K562 (cell line): ENCODE measurements at regions not wholly inside any gene's neighbourhood (a gene's known extent, or its start where the extent isn't known, plus 50 kb on each side); places are given as distances from the start of the nearest gene placed in this dataset.

Experiments
- ATAC-seq: fragments of 200-7000 bp; cut with Tn5 transposase; 3 replicates; pipeline ENCODE4 v1.9.1; 2020; ENCODE audit warnings: moderate library complexity
- BruUV-seq: library from RNA; stranded (reverse); fragments of 400-500 nt; replicated peaks from 2 replicates; lab custom pipeline; 2021; lab: Mats Ljungman, UMichigan
- CTCF ChIA-PET: fragments of 300-600 bp; formaldehyde crosslinking; extraction: SDS; loops from one replicate; lab custom pipeline; 2021; ENCODE audit warnings: low intra/inter-chr PET ratio; lab: Yijun Ruan, JAX
- POLR2A ChIA-PET: fragments of 300-600, 350-650 bp; sonication (Branson Sonifier 250); formaldehyde crosslinking; extraction: SDS; loops from one replicate; lab custom pipeline; 2021; ENCODE audit warnings: antibody characterized with exemption, inconsistent platforms; lab: Yijun Ruan, JAX
- DNase-seq, 4 experiments: peaks; one replicate each; pipeline versions ENCODE4 v3.0.0 to v3.0.0-alpha.2; 2011 to 2018; ENCODE audit warnings: low spot score in 3 of 4, mixed read lengths in 3 of 4; ENCODE audit errors: extremely low read depth in 1 of 4
- FAIRE-seq: peaks from 2 replicates; lab custom pipeline; 2011; peaks lifted over from hg19 to GRCh38; lab: Jason Lieb, UNC
- H2AFZ ChIP-seq: 2 replicates; pipeline ENCODE4 v1.6.0; 2011; ENCODE audit warnings: low read depth, low read length, control low read depth, inconsistent platforms
- H3K27ac ChIP-seq: fragments of 200-600 bp; 3 replicates; pipeline ENCODE4 v1.8.0; 2011; ENCODE audit warnings: low read depth, mild to moderate bottlenecking, control low read depth, inconsistent platforms, low read length, moderate library complexity, mixed read lengths; ENCODE audit errors: extremely low read depth
- H3K27me3 ChIP-seq, 2 experiments: fragments of 300-600 bp in 1 of 2; 2 replicates in 1 of 2; 3 replicates in 1 of 2; pipeline versions ENCODE4 v1.6.0 to v1.8.0; 2011; ENCODE audit warnings: inconsistent platforms in 2 of 2, low read length in 2 of 2, mild to moderate bottlenecking in 1 of 2, mixed read lengths in 1 of 2, moderate library complexity in 1 of 2; ENCODE audit not compliant: control insufficient read depth in 2 of 2, insufficient read depth in 2 of 2
- H3K36me3 ChIP-seq: fragments of 300-600 bp; 3 replicates; pipeline ENCODE4 v1.8.0; 2011; ENCODE audit warnings: mild to moderate bottlenecking, low read length, inconsistent platforms; ENCODE audit not compliant: control insufficient read depth, insufficient read depth
- H3K4me1 ChIP-seq, 2 experiments: fragments of 200-600 bp in 1 of 2; replicated peaks in 1 of 2; 2 replicates in 1 of 2; 3 replicates in 1 of 2; pipeline versions ENCODE4 v1.5.1 to v1.8.0; 2011; ENCODE audit warnings: inconsistent platforms in 2 of 2, low read length in 2 of 2, mild to moderate bottlenecking in 1 of 2, mixed read lengths in 1 of 2, moderate library complexity in 1 of 2; ENCODE audit not compliant: control insufficient read depth in 2 of 2, insufficient read depth in 2 of 2
- H3K4me2 ChIP-seq: 2 replicates; pipeline ENCODE4 v1.6.1; 2011; ENCODE audit warnings: low read length, control low read depth, inconsistent platforms, mixed read lengths; ENCODE audit not compliant: insufficient read depth
- H3K4me3 ChIP-seq: fragments of 200-600 bp; sonication (generic), shearing (Covaris generic); 2 replicates; pipeline ENCODE4 v1.5.1; 2016; ENCODE audit warnings: control low read depth, inconsistent platforms
- H3K79me2 ChIP-seq: fragments of 200-600 bp; 3 replicates; pipeline ENCODE4 v1.8.0; 2011; ENCODE audit warnings: low read length, inconsistent platforms; ENCODE audit not compliant: control insufficient read depth, insufficient read depth
- H3K9ac ChIP-seq, 2 experiments: 2 replicates each; pipeline versions ENCODE4 v1.6.0 to v1.6.1; 2011; ENCODE audit warnings: low read depth in 2 of 2, low read length in 2 of 2, control low read depth in 1 of 2, inconsistent platforms in 1 of 2, mild to moderate bottlenecking in 1 of 2, mixed read lengths in 1 of 2; ENCODE audit not compliant: insufficient read depth in 1 of 2
- H3K9me1 ChIP-seq: one replicate; pipeline ENCODE4 v1.6.0; 2011; ENCODE audit warnings: inconsistent platforms, mild to moderate bottlenecking, low read length, moderate library complexity; ENCODE audit not compliant: control insufficient read depth, insufficient read depth
- H3K9me3 ChIP-seq: replicated peaks from 2 replicates; pipeline ENCODE4 v1.5.1; 2011; ENCODE audit warnings: low read depth, low read length, inconsistent platforms; ENCODE audit not compliant: control insufficient read depth, insufficient read depth
- H4K20me1 ChIP-seq: replicated peaks from 2 replicates; pipeline ENCODE4 v1.6.1; 2011; ENCODE audit warnings: low read length, inconsistent platforms, mixed read lengths; ENCODE audit not compliant: control insufficient read depth, insufficient read depth
- CAMTA2 ChIP-seq: fragments of 250-450 bp; sonication (Bioruptor Pico); conservative IDR thresholded peaks from 2 replicates; pipeline ENCODE4 v1.5.1; 2022
- FOXK1 ChIP-seq: sonication (generic); formaldehyde crosslinking; IDR thresholded peaks from 2 replicates; pipeline ENCODE4 v1.8.0; 2022; ENCODE audit warnings: missing genetic modification reagents, mild to moderate bottlenecking, borderline replicate concordance
- GATAD2B ChIP-seq: fragments of 450-650 bp; IDR thresholded peaks from 2 replicates; pipeline ENCODE4 v1.6.1; 2017; ENCODE audit warnings: mild to moderate bottlenecking, borderline replicate concordance
- HMGN3 ChIP-seq: IDR thresholded peaks from 2 replicates; pipeline ENCODE4 v1.6.1; 2011; ENCODE audit warnings: borderline replicate concordance, low read depth, mild to moderate bottlenecking, mixed read lengths, low read length; ENCODE audit not compliant: insufficient read length; ENCODE audit errors: extremely low read depth
- ILK ChIP-seq: fragments of 450-650 bp; IDR thresholded peaks from 2 replicates; pipeline ENCODE4 v1.6.1; 2016; ENCODE audit warnings: missing genetic modification characterization, low read depth, mild to moderate bottlenecking, missing compliant biosample characterization, moderate library complexity, borderline replicate concordance
- NEUROD1 ChIP-seq: fragments of 150-350 bp; IDR thresholded peaks from 2 replicates; pipeline ENCODE4 v1.6.1; 2014; ENCODE audit warnings: borderline replicate concordance, low read length, low read depth; ENCODE audit not compliant: partially characterized antibody
- POLR2A ChIP-seq: fragments of 450-650 bp; conservative IDR thresholded peaks from 2 replicates; pipeline ENCODE4 v1.6.1; 2016
- PRMT5 ChIP-seq: sonication (generic); formaldehyde crosslinking; IDR thresholded peaks from 2 replicates; pipeline ENCODE4 v1.5.0; 2020; ENCODE audit warnings: missing genetic modification reagents
- ZEB2 ChIP-seq: fragments of 450-650 bp; IDR thresholded peaks from 2 replicates; pipeline ENCODE4 v1.6.1; 2016
- ZNF174 ChIP-seq: fragments of 250-450 bp; sonication (Bioruptor Pico); IDR thresholded peaks from 2 replicates; pipeline ENCODE4 v1.4.0; 2020; ENCODE audit warnings: mild to moderate bottlenecking
- ZNF197 ChIP-seq: fragments of 200-800 bp; sonication (Bioruptor generic); IDR thresholded peaks from 2 replicates; pipeline ENCODE4 v1.6.1; 2016; ENCODE audit warnings: low read depth, missing genetic modification characterization, missing compliant biosample characterization
- ZNF23 ChIP-seq: fragments of 250-450 bp; sonication (Bioruptor Pico); IDR thresholded peaks from 2 replicates; pipeline ENCODE4 v1.4.0; 2020; ENCODE audit warnings: mild to moderate bottlenecking
- ZNF280B ChIP-seq: fragments of 250-450 bp; sonication (Bioruptor Pico); IDR thresholded peaks from 2 replicates; pipeline ENCODE4 v1.5.1; 2021; ENCODE audit warnings: mild to moderate bottlenecking
- ZNF431 ChIP-seq: sonication (generic); formaldehyde crosslinking; IDR thresholded peaks from 2 replicates; pipeline ENCODE4 v1.8.0; 2022; ENCODE audit warnings: mild to moderate bottlenecking, missing genetic modification reagents
- ZNF764 ChIP-seq: fragments of 250-450 bp; sonication (Bioruptor Pico); IDR thresholded peaks from 2 replicates; pipeline ENCODE4 v1.4.0; 2020; ENCODE audit warnings: low read depth, mild to moderate bottlenecking, moderate library complexity
- ZNF778 ChIP-seq: fragments of 450-650 bp; formaldehyde crosslinking; IDR thresholded peaks from 2 replicates; pipeline ENCODE4 v1.4.0; 2020; ENCODE audit warnings: mild to moderate bottlenecking, moderate library complexity
- WGBS: fragments of 100-300 bp; shearing (Covaris generic); methylation state at CpG from one replicate; pipeline ENCODE4 v1.1.6; 2016; ENCODE audit warnings: low coverage, mixed read lengths; ENCODE audit not compliant: insufficient coverage; ENCODE audit errors: missing lambda C conversion rate; 5-methylcytosine and 5-hydroxymethylcytosine counted together
- in situ Hi-C: fragments of 300-500 bp; cut with MboI; formaldehyde crosslinking; loops from 4 replicates; pipeline ENCODE4 v1.15.0; 2018; ENCODE audit warnings: inconsistent platforms, mixed read lengths
- intact Hi-C: fragments of 100-400 bp; cut with micrococcal nuclease; formaldehyde crosslinking; loops from 2 replicates; pipeline ENCODE4 v1.14.2; 2022
- TF ChIP-seq, protein P1 (sequence below): sonication (generic); formaldehyde crosslinking; IDR thresholded peaks from 2 replicates; pipeline ENCODE4 v1.8.1; 2022; ENCODE audit warnings: missing genetic modification reagents
- TF ChIP-seq, protein P2 (sequence below): sonication (generic); formaldehyde crosslinking; IDR thresholded peaks from 2 replicates; pipeline ENCODE4 v1.9.0; 2022; ENCODE audit warnings: mild to moderate bottlenecking, missing genetic modification reagents
- TF ChIP-seq, protein P3 (sequence below): IDR thresholded peaks from 2 replicates; pipeline ENCODE4 v1.6.1; 2011; ENCODE audit warnings: borderline replicate concordance, low read depth, mild to moderate bottlenecking, moderate library complexity, low read length; ENCODE audit not compliant: insufficient read depth, poor library complexity, severe bottlenecking

GRCh38 chr7:10212649-10213048 lies 761.0 kb upstream of the PHF14 start (continued):
- TF ChIP-seq, protein P1, sequence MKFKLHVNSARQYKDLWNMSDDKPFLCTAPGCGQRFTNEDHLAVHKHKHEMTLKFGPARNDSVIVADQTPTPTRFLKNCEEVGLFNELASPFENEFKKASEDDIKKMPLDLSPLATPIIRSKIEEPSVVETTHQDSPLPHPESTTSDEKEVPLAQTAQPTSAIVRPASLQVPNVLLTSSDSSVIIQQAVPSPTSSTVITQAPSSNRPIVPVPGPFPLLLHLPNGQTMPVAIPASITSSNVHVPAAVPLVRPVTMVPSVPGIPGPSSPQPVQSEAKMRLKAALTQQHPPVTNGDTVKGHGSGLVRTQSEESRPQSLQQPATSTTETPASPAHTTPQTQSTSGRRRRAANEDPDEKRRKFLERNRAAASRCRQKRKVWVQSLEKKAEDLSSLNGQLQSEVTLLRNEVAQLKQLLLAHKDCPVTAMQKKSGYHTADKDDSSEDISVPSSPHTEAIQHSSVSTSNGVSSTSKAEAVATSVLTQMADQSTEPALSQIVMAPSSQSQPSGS (CRISPR knock-in tag) = no peak
- no peak for TF ChIP-seq ZNF197 (CRISPR knock-in tag)
- no peak for TF ChIP-seq CAMTA2 (CRISPR knock-in tag)
- no peak for TF ChIP-seq PRMT5 (CRISPR knock-in tag)
- TF ChIP-seq GATAD2B = no peak
- TF ChIP-seq ZNF764 (CRISPR knock-in tag) = no peak

GRCh38 chr7:10216462-10216861 lies 757.2 kb upstream of the PHF14 start:
- 0% methylated on average over 2 of the region's 2 CpGs for WGBS
- H3K4me3 ChIP-seq = no peak overlapping the region
- intact Hi-C loops = no loop called here
- H4K20me1 ChIP-seq = no peaks in the 10 kb centered on the region
- ATAC-seq = no peak
- H2AFZ ChIP-seq = no peak overlapping the region
- ChIA-PET CTCF (no interaction called here), POLR2A (no interaction called here)
- H3K4me1 ChIP-seq = no peaks in the 10 kb centered on the region
- no peak overlapping the region for H3K27ac ChIP-seq
- no TSS peak for BruUV-seq
- FAIRE-seq = no peak
- in situ Hi-C loops = no loop called here
- H3K4me2 ChIP-seq = no peak overlapping the region
- no peaks in the 10 kb centered on the region; the same call in 1 of the 2 replicates for H3K9me3 ChIP-seq
- no peak overlapping the region for H3K9ac ChIP-seq
- H3K36me3 ChIP-seq = no peaks in the 10 kb centered on the region
- no peaks in the 10 kb centered on the region for H3K9me1 ChIP-seq
- no peaks in the 10 kb centered on the region for H3K79me2 ChIP-seq
- H3K27me3 ChIP-seq = no peaks in the 10 kb centered on the region
- DNase-seq = no peak
- TF ChIP-seq ZNF174 (CRISPR knock-in tag) (no peak), ZNF431 (CRISPR knock-in tag) (no peak), ZNF280B (CRISPR knock-in tag) (no peak), ZNF23 (CRISPR knock-in tag) (no peak), NEUROD1 (no peak), ILK (tag) (no peak), FOXK1 (CRISPR knock-in tag) (no peak), GATAD2B (no peak), POLR2A (no peak), ZEB2 (no peak), ZNF778 (CRISPR knock-in tag) (no peak), HMGN3 (no peak)
- TF ChIP-seq, protein P2, sequence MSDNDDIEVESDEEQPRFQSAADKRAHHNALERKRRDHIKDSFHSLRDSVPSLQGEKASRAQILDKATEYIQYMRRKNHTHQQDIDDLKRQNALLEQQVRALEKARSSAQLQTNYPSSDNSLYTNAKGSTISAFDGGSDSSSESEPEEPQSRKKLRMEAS (CRISPR knock-in tag) = no peak
- TF ChIP-seq, protein P3, sequence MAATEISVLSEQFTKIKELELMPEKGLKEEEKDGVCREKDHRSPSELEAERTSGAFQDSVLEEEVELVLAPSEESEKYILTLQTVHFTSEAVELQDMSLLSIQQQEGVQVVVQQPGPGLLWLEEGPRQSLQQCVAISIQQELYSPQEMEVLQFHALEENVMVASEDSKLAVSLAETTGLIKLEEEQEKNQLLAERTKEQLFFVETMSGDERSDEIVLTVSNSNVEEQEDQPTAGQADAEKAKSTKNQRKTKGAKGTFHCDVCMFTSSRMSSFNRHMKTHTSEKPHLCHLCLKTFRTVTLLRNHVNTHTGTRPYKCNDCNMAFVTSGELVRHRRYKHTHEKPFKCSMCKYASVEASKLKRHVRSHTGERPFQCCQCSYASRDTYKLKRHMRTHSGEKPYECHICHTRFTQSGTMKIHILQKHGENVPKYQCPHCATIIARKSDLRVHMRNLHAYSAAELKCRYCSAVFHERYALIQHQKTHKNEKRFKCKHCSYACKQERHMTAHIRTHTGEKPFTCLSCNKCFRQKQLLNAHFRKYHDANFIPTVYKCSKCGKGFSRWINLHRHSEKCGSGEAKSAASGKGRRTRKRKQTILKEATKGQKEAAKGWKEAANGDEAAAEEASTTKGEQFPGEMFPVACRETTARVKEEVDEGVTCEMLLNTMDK = no peak
